ENCODE measurements at regions not wholly inside any gene's neighbourhood (a gene's known extent, or its start where the extent isn't known, plus 50 kb on each side); places are given as distances from the start of the nearest gene placed in this dataset.

DNA sequence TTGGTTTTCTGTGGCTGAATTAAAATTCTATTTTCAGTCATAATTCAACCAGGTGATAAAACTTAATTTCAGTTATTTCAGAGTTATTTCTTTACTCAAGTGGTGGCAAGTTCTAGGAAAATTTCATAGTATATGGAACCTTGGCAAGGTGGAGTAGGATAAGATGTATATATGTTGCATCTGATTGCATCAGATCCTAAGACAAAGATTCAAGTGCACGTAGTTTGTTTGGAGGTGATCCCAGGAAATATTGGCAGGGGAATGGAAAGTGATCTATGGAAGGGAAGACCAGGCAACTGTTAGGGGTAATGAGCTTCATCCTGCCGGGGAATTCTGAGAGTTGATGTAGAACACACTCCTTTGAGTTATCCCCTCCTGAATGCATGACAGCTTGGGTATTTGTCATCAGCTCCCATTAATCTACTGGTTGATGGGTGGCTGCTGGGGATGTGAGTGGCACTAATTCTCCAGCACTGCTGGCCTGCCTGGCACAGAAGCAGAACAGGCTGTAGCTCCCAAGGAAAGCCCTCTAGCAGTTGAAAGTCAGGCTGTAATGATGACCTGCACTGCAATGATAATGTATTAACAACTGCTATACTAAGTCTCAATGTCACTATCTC lies 52.2 kb upstream of the TOM1L1 start:
- no peaks in the 10 kb centered on the region for H3K27me3 ChIP-seq (ENCODE audit: insufficient read depth, low read depth, low read length)
- no peaks in the 10 kb centered on the region for H3K9me2 ChIP-seq (ENCODE audit: insufficient read depth, low read length)
- no peak overlapping the region for H3K4me2 ChIP-seq (ENCODE audit: low read length)
- TF ChIP-seq EP300 (conservative IDR thresholded peaks at IDR 0.05; ENCODE audit: poor library complexity, severe bottlenecking), result no peak
- TF ChIP-seq, protein P1, sequence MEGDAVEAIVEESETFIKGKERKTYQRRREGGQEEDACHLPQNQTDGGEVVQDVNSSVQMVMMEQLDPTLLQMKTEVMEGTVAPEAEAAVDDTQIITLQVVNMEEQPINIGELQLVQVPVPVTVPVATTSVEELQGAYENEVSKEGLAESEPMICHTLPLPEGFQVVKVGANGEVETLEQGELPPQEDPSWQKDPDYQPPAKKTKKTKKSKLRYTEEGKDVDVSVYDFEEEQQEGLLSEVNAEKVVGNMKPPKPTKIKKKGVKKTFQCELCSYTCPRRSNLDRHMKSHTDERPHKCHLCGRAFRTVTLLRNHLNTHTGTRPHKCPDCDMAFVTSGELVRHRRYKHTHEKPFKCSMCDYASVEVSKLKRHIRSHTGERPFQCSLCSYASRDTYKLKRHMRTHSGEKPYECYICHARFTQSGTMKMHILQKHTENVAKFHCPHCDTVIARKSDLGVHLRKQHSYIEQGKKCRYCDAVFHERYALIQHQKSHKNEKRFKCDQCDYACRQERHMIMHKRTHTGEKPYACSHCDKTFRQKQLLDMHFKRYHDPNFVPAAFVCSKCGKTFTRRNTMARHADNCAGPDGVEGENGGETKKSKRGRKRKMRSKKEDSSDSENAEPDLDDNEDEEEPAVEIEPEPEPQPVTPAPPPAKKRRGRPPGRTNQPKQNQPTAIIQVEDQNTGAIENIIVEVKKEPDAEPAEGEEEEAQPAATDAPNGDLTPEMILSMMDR (IDR thresholded peaks at IDR 0.05; ENCODE audit: poor library complexity, severe bottlenecking), result no peak
- TF ChIP-seq TAF1 (IDR thresholded peaks at IDR 0.05; ENCODE audit: low read depth), result no peak
- no peak for TF ChIP-seq EZH2 (IDR thresholded peaks at IDR 0.05; ENCODE audit: borderline replicate concordance, insufficient read depth, low read length, poor library complexity, severe bottlenecking)
- TF ChIP-seq, protein P2, sequence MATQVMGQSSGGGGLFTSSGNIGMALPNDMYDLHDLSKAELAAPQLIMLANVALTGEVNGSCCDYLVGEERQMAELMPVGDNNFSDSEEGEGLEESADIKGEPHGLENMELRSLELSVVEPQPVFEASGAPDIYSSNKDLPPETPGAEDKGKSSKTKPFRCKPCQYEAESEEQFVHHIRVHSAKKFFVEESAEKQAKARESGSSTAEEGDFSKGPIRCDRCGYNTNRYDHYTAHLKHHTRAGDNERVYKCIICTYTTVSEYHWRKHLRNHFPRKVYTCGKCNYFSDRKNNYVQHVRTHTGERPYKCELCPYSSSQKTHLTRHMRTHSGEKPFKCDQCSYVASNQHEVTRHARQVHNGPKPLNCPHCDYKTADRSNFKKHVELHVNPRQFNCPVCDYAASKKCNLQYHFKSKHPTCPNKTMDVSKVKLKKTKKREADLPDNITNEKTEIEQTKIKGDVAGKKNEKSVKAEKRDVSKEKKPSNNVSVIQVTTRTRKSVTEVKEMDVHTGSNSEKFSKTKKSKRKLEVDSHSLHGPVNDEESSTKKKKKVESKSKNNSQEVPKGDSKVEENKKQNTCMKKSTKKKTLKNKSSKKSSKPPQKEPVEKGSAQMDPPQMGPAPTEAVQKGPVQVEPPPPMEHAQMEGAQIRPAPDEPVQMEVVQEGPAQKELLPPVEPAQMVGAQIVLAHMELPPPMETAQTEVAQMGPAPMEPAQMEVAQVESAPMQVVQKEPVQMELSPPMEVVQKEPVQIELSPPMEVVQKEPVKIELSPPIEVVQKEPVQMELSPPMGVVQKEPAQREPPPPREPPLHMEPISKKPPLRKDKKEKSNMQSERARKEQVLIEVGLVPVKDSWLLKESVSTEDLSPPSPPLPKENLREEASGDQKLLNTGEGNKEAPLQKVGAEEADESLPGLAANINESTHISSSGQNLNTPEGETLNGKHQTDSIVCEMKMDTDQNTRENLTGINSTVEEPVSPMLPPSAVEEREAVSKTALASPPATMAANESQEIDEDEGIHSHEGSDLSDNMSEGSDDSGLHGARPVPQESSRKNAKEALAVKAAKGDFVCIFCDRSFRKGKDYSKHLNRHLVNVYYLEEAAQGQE (IDR thresholded peaks at IDR 0.05; ENCODE audit: borderline replicate concordance), result no peak
- TF ChIP-seq POLR2AphosphoS5 (IDR thresholded peaks at IDR 0.05), result no peak
- H3K9me3 ChIP-seq (ENCODE audit: low read length), result no peaks in the 10 kb centered on the region
- H3K79me2 ChIP-seq (replicated peaks; ENCODE audit: insufficient read depth, low read length), result no peaks in the 10 kb centered on the region
- no peak overlapping the region for H3K27ac ChIP-seq (ENCODE audit: low read length)
- no peak overlapping the region for H3K9ac ChIP-seq (ENCODE audit: low read length)
- no peaks in the 10 kb centered on the region for H4K20me1 ChIP-seq (ENCODE audit: insufficient read depth)
- no peak overlapping the region for H2AFZ ChIP-seq (ENCODE audit: low read depth, low read length)
- no peaks in the 10 kb centered on the region for H3K36me3 ChIP-seq (ENCODE audit: insufficient read depth, low read length)
- no peak overlapping the region for H3K4me3 ChIP-seq (ENCODE audit: low read length)
- H3F3A ChIP-seq (ENCODE audit: insufficient read depth, low read length, poor library complexity, severe bottlenecking), result no peaks in the 10 kb centered on the region

- Histone ChIP-seq H4K20me1 (ENCODE audit: insufficient read depth) (no peaks in the 10 kb centered on the region), H3K4me3 (ENCODE audit: low read length) (no peak overlapping the region), H3K27ac (ENCODE audit: low read length) (no peak overlapping the region), H2AFZ (ENCODE audit: low read depth, low read length) (no peak overlapping the region), H3F3A (ENCODE audit: insufficient read depth, low read length, poor library complexity, severe bottlenecking) (no peaks in the 10 kb centered on the region), H3K79me2 (replicated peaks; ENCODE audit: insufficient read depth, low read length) (no peaks in the 10 kb centered on the region), H3K36me3 (ENCODE audit: insufficient read depth, low read length) (no peaks in the 10 kb centered on the region), H3K9ac (ENCODE audit: low read length) (no peak overlapping the region), H3K27me3 (ENCODE audit: insufficient read depth, low read depth, low read length) (no peaks in the 10 kb centered on the region), H3K9me2 (ENCODE audit: insufficient read depth, low read length) (no peaks in the 10 kb centered on the region), H3K4me2 (ENCODE audit: low read length) (no peak overlapping the region), H3K9me3 (ENCODE audit: low read length) (no peaks in the 10 kb centered on the region)
- no peak for TF ChIP-seq EZH2 (IDR thresholded peaks at IDR 0.05; ENCODE audit: borderline replicate concordance, insufficient read depth, low read length, poor library complexity, severe bottlenecking)
- no peak for TF ChIP-seq MXI1 (conservative IDR thresholded peaks at IDR 0.05; ENCODE audit: poor library complexity, severe bottlenecking)
- TF ChIP-seq TAF1 (IDR thresholded peaks at IDR 0.05; ENCODE audit: low read depth), result no peak
- no peak for TF ChIP-seq EP300 (conservative IDR thresholded peaks at IDR 0.05; ENCODE audit: poor library complexity, severe bottlenecking)
- TF ChIP-seq, protein P2 (IDR thresholded peaks at IDR 0.05; ENCODE audit: borderline replicate concordance), result no peak
- TF ChIP-seq, protein P1 (IDR thresholded peaks at IDR 0.05; ENCODE audit: poor library complexity, severe bottlenecking), result no peak
These were observed 51.0 kb upstream of the TOM1L1 start for GRCh38 chr17:54849660-54850059.
